Loucy (cell line): ENCODE measurements at regions not wholly inside any gene's neighbourhood (a gene's known extent, or its start where the extent isn't known, plus 50 kb on each side); places are given as distances from the start of the nearest gene placed in this dataset.

Experiments used
- H2AFZ ChIP-seq: fragments of 200-600 bp; sonication (generic); 2 replicates; pipeline ENCODE4 v1.6.0; 2016; ENCODE audit warnings: antibody characterized with exemption, mild to moderate bottlenecking, low read length, moderate library complexity
- H3F3A ChIP-seq: fragments of 200-600 bp; 2 replicates; pipeline ENCODE4 v1.6.0; 2016; ENCODE audit warnings: antibody characterized with exemption, low read depth, mild to moderate bottlenecking
- H3K27me3 ChIP-seq: fragments of 200-600 bp; sonication (generic); 2 replicates; pipeline ENCODE4 v1.6.1; 2014; ENCODE audit warnings: low read length, mild to moderate bottlenecking; ENCODE audit not compliant: insufficient read depth, poor library complexity, severe bottlenecking
- H3K36me3 ChIP-seq: fragments of 200-600 bp; sonication (generic); 2 replicates; pipeline ENCODE4 v1.6.1; 2016; ENCODE audit warnings: low read length; ENCODE audit not compliant: insufficient read depth
- H3K4me1 ChIP-seq: fragments of 200-600 bp; sonication (generic); 2 replicates; pipeline ENCODE4 v1.5.1; 2014; ENCODE audit warnings: low read length, mild to moderate bottlenecking; ENCODE audit not compliant: insufficient read depth, poor library complexity, severe bottlenecking
- H3K4me2 ChIP-seq: fragments of 200-600 bp; sonication (generic); 2 replicates; pipeline ENCODE4 v1.6.0; 2014; ENCODE audit warnings: antibody characterized with exemption, low read length, low read depth, mild to moderate bottlenecking; ENCODE audit not compliant: poor library complexity, severe bottlenecking
- H3K4me3 ChIP-seq: fragments of 200-600 bp; sonication (generic); 2 replicates; pipeline ENCODE4 v1.5.1; 2014; ENCODE audit warnings: low read length, mild to moderate bottlenecking, mixed read lengths; ENCODE audit not compliant: poor library complexity, severe bottlenecking
- H3K79me2 ChIP-seq: fragments of 200-600 bp; sonication (generic); 2 replicates; pipeline ENCODE4 v1.6.1; 2014; ENCODE audit warnings: low read length; ENCODE audit not compliant: insufficient read depth
- H3K9ac ChIP-seq: fragments of 200-600 bp; sonication (generic); 2 replicates; pipeline ENCODE4 v1.6.0; 2014; ENCODE audit warnings: mild to moderate bottlenecking, low read depth, low read length, moderate library complexity; ENCODE audit not compliant: poor library complexity, severe bottlenecking
- H3K9me2 ChIP-seq: fragments of 200-600 bp; sonication (generic); replicated peaks from 2 replicates; pipeline ENCODE4 v1.6.1; 2016; ENCODE audit warnings: low read depth, low read length, mixed read lengths
- H3K9me3 ChIP-seq: fragments of 200-600 bp; sonication (generic); 2 replicates; pipeline ENCODE4 v1.6.1; 2014; ENCODE audit warnings: mild to moderate bottlenecking, antibody characterized with exemption, low read length, low read depth; ENCODE audit not compliant: insufficient read depth
- H4K20me1 ChIP-seq: fragments of 200-600 bp; sonication (generic); 2 replicates; pipeline ENCODE4 v1.6.0; 2014; ENCODE audit warnings: antibody characterized with exemption, low read length, mild to moderate bottlenecking; ENCODE audit not compliant: insufficient read depth, poor library complexity, severe bottlenecking
- EZH2phosphoT487 ChIP-seq: fragments of 200-600 bp; IDR thresholded peaks from 2 replicates; pipeline ENCODE4 v1.6.1; 2018; ENCODE audit warnings: antibody characterized with exemption, mild to moderate bottlenecking, moderate library complexity, borderline replicate concordance
- TF ChIP-seq, protein P1 (sequence below): fragments of 200-600 bp; sonication (generic); conservative IDR thresholded peaks from 2 replicates; pipeline ENCODE4 v1.5.1; 2014; ENCODE audit warnings: mild to moderate bottlenecking, antibody characterized with exemption, low read length

DNA sequence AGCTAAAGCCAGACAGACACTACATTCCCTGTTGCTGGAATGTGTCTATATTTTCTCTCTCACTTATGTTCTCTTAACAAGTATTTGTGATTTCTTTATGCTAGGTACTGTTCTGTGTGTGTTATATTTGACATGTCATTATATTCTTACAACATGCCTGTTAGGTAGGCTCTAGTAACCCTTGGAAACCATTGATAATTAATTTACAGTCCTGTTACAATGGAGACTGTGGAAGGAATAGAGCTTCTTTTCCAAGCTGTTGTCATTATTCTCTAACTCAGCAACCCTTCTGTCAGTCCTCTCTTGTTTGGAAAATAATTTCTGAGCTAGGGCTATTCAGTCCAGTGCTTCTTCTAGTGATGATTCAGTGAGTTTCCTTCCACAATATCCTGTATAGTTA is 419.1 kb upstream of the BOD1L1 start:
- Histone ChIP-seq H3K4me2 (no peak overlapping the region), H3K36me3 (no peaks in the 10 kb centered on the region), H3K4me1 (peaks cover 8% of the 10 kb centered on the region), H4K20me1 (no peaks in the 10 kb centered on the region), H3F3A (no peaks in the 10 kb centered on the region), H2AFZ (no peak overlapping the region), H3K9me3 (no peaks in the 10 kb centered on the region), H3K79me2 (no peaks in the 10 kb centered on the region), H3K9ac (no peak overlapping the region), H3K27me3 (no peaks in the 10 kb centered on the region), H3K4me3 (no peak overlapping the region), H3K9me2 (no peaks in the 10 kb centered on the region)
- no peak for TF ChIP-seq EZH2phosphoT487
- TF ChIP-seq, protein P1, sequence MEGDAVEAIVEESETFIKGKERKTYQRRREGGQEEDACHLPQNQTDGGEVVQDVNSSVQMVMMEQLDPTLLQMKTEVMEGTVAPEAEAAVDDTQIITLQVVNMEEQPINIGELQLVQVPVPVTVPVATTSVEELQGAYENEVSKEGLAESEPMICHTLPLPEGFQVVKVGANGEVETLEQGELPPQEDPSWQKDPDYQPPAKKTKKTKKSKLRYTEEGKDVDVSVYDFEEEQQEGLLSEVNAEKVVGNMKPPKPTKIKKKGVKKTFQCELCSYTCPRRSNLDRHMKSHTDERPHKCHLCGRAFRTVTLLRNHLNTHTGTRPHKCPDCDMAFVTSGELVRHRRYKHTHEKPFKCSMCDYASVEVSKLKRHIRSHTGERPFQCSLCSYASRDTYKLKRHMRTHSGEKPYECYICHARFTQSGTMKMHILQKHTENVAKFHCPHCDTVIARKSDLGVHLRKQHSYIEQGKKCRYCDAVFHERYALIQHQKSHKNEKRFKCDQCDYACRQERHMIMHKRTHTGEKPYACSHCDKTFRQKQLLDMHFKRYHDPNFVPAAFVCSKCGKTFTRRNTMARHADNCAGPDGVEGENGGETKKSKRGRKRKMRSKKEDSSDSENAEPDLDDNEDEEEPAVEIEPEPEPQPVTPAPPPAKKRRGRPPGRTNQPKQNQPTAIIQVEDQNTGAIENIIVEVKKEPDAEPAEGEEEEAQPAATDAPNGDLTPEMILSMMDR, result no peak

DNA sequence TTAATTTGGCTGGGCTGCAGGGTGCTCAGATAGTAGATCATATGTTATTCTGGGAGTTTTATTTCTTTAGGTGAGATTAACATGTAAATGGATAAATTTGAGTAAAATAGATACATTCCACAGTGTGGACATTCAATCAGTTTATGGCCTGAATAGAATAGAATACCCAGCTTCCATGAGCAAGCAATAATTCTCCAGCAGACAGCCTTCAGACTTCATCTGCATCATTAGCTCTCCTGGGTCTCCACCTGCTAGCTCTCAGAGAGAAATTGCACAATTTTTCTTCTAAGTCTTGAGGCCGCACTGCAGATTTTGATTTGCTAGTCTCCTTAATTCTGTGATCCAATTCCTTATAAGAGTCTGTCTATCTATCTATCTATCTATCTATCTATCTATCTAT is 420.3 kb upstream of the BOD1L1 start:
- Histone ChIP-seq H2AFZ (no peak overlapping the region), H3K27me3 (no peaks in the 10 kb centered on the region), H3K9me3 (no peaks in the 10 kb centered on the region), H3K9me2 (no peaks in the 10 kb centered on the region), H4K20me1 (no peaks in the 10 kb centered on the region), H3F3A (no peaks in the 10 kb centered on the region), H3K9ac (no peak overlapping the region), H3K4me1 (peaks cover 8% of the 10 kb centered on the region), H3K36me3 (no peaks in the 10 kb centered on the region), H3K79me2 (no peaks in the 10 kb centered on the region), H3K4me3 (no peak overlapping the region), H3K4me2 (no peak overlapping the region)
- TF ChIP-seq, protein P1, result no peak
- TF ChIP-seq EZH2phosphoT487, result no peak

DNA sequence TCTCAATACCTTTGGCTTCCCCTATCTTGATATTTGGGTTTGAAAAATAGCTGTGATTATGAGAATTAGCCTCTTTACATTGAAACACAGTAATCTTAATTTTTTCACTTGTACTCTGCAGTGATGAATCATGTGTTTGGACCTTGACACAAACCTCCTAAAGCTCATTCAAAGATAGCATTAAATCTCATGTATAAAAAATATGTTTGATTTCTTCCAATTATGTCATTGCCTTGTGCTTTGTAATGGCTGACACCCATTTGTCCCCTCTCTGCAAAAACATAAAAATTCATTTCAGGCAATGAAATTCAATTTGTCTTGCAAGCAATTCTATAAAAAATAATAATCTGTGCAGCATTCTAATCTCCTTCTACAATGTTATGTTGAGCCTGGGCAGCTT is 422.4 kb upstream of the BOD1L1 start:
- Histone ChIP-seq H4K20me1 (no peaks in the 10 kb centered on the region), H3K4me2 (no peak overlapping the region), H3K36me3 (no peaks in the 10 kb centered on the region), H3K27me3 (no peaks in the 10 kb centered on the region), H3K4me1 (peaks cover 8% of the 10 kb centered on the region), H3K79me2 (no peaks in the 10 kb centered on the region), H3F3A (no peaks in the 10 kb centered on the region), H3K9ac (no peak overlapping the region), H2AFZ (no peak overlapping the region), H3K9me3 (no peaks in the 10 kb centered on the region), H3K4me3 (no peak overlapping the region), H3K9me2 (no peaks in the 10 kb centered on the region)
- TF ChIP-seq EZH2phosphoT487, result no peak
- TF ChIP-seq, protein P1, result no peak
